Skeletal muscle satellite cell (primary cell): ENCODE measurements at regions not wholly inside any gene's neighbourhood (a gene's known extent, or its start where the extent isn't known, plus 50 kb on each side); places are given as distances from the start of the nearest gene placed in this dataset.

Experiments
- H3K27me3 ChIP-seq: 2 replicates; pipeline ENCODE4 v1.7.0; 2013; ENCODE audit warnings: low read length; ENCODE audit not compliant: control insufficient read depth, insufficient read depth
- H3K36me3 ChIP-seq: 2 replicates; pipeline ENCODE4 v1.7.0; 2013; ENCODE audit warnings: mild to moderate bottlenecking, control low read depth, low read length; ENCODE audit not compliant: insufficient read depth
- H3K4me1 ChIP-seq: 2 replicates; pipeline ENCODE4 v1.7.0; 2013; ENCODE audit warnings: low read length; ENCODE audit not compliant: control insufficient read depth, insufficient read depth
- H3K4me2 ChIP-seq: 2 replicates; pipeline ENCODE4 v1.7.0; 2013; ENCODE audit warnings: mild to moderate bottlenecking, low read length
- H3K4me3 ChIP-seq: 2 replicates; pipeline ENCODE4 v1.7.0; 2013; ENCODE audit warnings: low read length
- H3K9ac ChIP-seq: 2 replicates; pipeline ENCODE4 v1.7.0; 2013; ENCODE audit warnings: mild to moderate bottlenecking, low read depth, low read length, moderate library complexity
- H3K9me3 ChIP-seq: replicated peaks from 2 replicates; pipeline ENCODE4 v1.7.0; 2013; ENCODE audit warnings: mild to moderate bottlenecking, control low read depth, low read length

DNA sequence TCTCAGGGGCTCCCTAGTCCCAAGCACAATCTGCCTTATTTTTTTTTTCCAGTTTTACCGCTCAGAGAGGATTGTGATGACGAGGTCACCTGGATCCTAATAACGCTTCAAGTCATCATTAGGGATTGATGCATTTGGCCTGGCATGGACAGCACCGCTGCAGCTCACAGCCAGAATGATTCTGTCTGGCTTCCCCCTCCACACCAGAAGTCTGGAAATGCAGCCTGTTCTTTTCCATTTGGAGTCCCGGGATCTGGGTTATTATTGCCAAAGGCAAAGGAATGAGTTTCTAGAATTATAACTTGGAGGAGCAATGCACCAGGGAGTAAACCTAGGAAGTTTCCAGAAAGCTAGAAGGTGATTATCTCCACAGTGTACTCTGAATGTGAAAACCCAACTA, 81.1 kb upstream of the TAF1B start:
- H3K9ac ChIP-seq: no peak overlapping the region
- no peak overlapping the region for H3K4me2 ChIP-seq
- peaks cover 58% of the 10 kb centered on the region for H3K27me3 ChIP-seq
- H3K9me3 ChIP-seq: no peaks in the 10 kb centered on the region
- peaks cover 10% of the 10 kb centered on the region for H3K4me1 ChIP-seq
- H3K4me3 ChIP-seq: no peak overlapping the region
- no peaks in the 10 kb centered on the region for H3K36me3 ChIP-seq

DNA sequence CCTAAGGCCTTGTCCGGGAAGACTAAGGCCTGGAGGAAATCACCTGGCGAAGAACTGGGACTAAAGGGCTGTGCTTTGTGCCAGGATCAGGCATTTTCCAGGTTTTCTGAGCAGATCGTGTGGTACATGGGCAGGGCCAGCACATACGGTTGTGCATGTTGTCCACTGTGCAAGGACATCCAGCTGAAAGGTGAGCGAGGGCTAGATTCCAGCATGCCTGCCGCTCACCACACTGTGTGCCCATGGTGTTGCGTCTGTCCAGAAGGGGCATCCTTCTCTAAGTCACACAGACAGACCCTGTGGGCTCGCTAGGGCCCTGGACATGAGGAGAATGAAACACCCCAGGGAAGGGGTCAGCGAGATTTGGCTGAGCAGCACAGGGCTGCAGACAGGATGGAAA, 80.3 kb upstream of the TAF1B start:
- Histone ChIP-seq H3K4me3 (no peak overlapping the region), H3K36me3 (no peaks in the 10 kb centered on the region), H3K4me2 (no peak overlapping the region), H3K4me1 (peaks cover 2% of the 10 kb centered on the region), H3K9me3 (no peaks in the 10 kb centered on the region), H3K9ac (no peak overlapping the region), H3K27me3 (peaks cover 54% of the 10 kb centered on the region)

- no peaks in the 10 kb centered on the region for H3K9me3 ChIP-seq
- no peak overlapping the region for H3K4me3 ChIP-seq
- H3K27me3 ChIP-seq: peaks cover 53% of the 10 kb centered on the region
- no peaks in the 10 kb centered on the region for H3K4me1 ChIP-seq
- H3K36me3 ChIP-seq: no peaks in the 10 kb centered on the region
- no peak overlapping the region for H3K4me2 ChIP-seq
- no peak overlapping the region for H3K9ac ChIP-seq
Observed at GRCh38 chr2:9763356-9764152, 79.7 kb upstream of the TAF1B start.

DNA sequence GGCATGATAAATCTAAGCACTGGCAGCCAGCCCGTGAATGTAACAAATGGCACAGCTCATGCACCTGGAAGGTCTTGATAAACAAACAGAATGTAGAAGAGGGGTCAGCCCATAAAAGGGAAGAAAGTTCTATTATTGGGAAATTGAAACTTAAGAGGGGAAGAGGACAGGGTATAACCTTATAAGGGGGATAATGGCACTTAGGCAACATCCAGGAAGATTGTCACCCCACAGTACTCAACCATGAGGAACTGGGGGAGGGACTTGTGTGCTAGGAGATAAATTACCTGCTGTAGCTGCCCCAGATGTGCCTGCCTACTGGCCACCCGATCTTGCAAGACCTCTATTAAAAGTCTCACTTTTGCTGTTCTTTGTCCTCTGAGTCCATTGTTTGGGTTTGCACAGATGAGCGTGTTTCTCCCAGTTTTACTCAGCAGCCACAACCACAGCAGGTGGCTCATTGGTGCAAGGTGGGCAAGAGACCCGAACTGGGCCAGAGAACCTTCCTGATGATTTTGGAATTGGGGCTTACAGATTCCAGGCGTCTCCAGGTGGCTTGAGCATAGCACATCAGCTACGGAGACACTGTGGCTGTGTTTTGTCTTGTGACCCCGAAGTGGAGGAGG, 79.0 kb upstream of the TAF1B start:
- Histone ChIP-seq H3K27me3 (peaks cover 46% of the 10 kb centered on the region), H3K4me2 (no peak overlapping the region), H3K9me3 (no peaks in the 10 kb centered on the region), H3K9ac (no peak overlapping the region), H3K4me3 (no peak overlapping the region), H3K4me1 (no peaks in the 10 kb centered on the region), H3K36me3 (no peaks in the 10 kb centered on the region)

- no peaks in the 10 kb centered on the region for H3K36me3 ChIP-seq
- no peak overlapping the region for H3K4me3 ChIP-seq
- H3K27me3 ChIP-seq: peaks cover 38% of the 10 kb centered on the region
- no peaks in the 10 kb centered on the region for H3K9me3 ChIP-seq
- H3K9ac ChIP-seq: no peak overlapping the region
- no peak overlapping the region for H3K4me2 ChIP-seq
- H3K4me1 ChIP-seq: peaks cover 15% of the 10 kb centered on the region
Observed at GRCh38 chr2:9765611-9766531, 77.4 kb upstream of the TAF1B start.

DNA sequence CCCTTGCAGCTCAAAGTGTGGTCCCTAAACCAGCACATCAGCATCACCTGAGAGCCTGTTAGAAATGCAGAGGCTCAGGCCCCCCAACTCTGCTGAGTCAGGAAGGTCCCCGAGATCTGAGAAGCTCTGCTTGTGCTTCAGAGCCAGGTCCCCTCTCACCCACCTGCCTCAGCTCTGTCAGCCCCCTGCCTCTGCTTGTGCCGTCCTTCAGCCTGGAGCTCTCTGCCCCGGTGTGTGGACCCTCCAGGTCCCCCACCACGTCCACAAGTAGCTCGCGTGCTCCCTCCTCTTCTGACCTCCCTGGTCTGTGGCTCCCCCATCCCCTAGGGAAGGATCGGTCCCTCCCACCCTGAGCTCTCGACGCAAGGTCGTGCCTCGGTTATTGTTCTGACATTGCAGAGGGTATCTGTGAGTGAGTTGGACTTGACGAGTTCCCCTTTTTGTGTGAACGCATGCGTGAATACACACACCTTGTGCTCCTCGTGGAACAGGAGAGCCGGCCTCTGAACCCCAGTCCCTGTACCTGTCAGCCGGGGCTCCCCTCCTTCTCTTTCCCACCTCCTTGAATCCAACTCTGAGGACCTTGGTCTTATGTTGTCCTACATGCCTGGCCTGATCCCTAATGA, 75.5 kb upstream of the TAF1B start:
- Histone ChIP-seq H3K9ac (no peak overlapping the region), H3K27me3 (peaks cover 35% of the 10 kb centered on the region), H3K9me3 (no peaks in the 10 kb centered on the region), H3K4me2 (no peak overlapping the region), H3K4me1 (peaks cover 27% of the 10 kb centered on the region), H3K4me3 (no peak overlapping the region), H3K36me3 (no peaks in the 10 kb centered on the region)

DNA sequence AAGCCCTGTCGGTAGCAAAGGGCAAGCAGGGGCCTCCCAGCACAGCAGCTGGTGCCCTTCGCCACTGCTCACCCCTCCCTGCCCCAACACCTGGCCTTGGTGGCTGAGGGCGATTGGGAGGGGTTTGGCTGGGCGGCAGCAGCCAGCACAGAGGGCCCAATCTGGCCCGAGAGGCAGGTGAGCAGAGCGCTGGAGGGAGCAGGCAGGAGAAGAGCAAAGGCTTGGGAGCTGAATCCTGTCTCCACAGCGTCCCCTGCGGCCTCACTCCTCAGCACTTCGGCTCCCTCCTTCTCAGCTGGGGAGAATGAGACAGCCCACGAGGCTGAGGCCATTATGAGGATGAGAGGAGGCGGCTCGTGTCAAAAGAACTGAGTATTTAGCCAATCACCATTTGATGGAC, 74.9 kb upstream of the TAF1B start:
- H3K27me3 ChIP-seq: peaks cover 38% of the 10 kb centered on the region
- H3K4me1 ChIP-seq: peaks cover 27% of the 10 kb centered on the region
- no peak overlapping the region for H3K4me3 ChIP-seq
- no peak overlapping the region for H3K9ac ChIP-seq
- H3K36me3 ChIP-seq: no peaks in the 10 kb centered on the region
- no peaks in the 10 kb centered on the region for H3K9me3 ChIP-seq
- H3K4me2 ChIP-seq: no peak overlapping the region

DNA sequence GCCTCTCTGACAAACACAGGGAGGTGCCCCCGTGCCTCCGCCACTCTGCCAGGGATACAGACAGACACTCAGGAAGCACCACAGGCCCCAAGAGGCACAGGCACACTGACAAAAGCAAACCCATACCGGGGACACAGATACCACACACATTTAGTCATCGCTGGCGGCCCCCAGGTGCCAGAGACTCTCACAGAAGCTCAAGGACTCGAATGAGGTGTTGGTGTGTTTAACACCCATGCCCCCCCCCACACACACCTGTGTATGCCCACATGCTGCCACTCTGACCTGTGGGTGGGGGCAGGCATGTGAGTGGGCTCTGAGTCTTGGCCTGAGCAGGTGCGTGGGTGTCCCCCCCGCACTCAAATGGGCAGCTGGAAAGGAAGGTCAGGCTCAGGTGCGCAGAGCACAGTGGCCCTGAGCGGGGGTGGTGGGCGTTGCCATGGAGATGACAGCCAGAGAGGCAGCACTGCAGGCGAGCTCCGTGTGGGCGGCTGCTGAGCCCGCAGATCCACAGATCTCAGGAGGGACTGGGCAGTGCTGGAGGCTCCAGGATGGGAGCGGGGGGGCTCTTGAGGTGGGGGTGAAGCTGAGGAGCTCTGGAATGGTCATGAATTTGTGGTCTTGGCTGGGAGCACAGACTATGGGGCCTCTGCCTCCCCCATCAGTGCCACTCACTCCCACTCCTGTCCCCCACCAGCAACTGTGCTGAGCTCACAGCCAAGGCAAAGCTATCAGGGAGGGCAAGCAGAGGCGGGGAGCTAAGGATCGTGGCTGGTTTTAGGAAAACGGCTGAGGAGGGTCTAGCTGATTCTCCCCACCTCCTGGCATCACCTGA, 73.9 kb upstream of the TAF1B start:
- H3K36me3 ChIP-seq: no peaks in the 10 kb centered on the region
- peaks cover 42% of the 10 kb centered on the region for H3K27me3 ChIP-seq
- no peak overlapping the region for H3K9ac ChIP-seq
- H3K9me3 ChIP-seq: no peaks in the 10 kb centered on the region
- no peak overlapping the region for H3K4me3 ChIP-seq
- H3K4me2 ChIP-seq: no peak overlapping the region
- peaks cover 27% of the 10 kb centered on the region for H3K4me1 ChIP-seq

DNA sequence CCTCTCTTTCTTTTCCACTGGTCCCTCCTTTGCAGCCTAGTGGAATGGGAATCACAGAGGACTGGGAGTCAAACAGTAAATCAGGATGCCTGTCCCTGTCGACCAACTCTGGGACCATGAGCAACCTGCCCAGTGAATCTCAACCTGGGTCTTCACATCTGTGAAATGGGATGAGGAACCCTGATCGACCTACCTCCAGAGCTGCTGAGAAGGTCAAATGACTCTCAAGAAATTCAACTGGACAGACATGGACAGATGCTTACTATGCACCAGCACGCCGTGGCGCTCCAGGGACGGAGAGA, 73.3 kb upstream of the TAF1B start:
- H3K27me3 ChIP-seq: peaks cover 36% of the 10 kb centered on the region
- H3K9me3 ChIP-seq: no peaks in the 10 kb centered on the region
- no peaks in the 10 kb centered on the region for H3K36me3 ChIP-seq
- H3K9ac ChIP-seq: no peak overlapping the region
- peak overlapping the region; percentile 30 for H3K4me3 ChIP-seq
- H3K4me2 ChIP-seq: peak overlapping the region; percentile 69
- H3K4me1 ChIP-seq: peaks cover 27% of the 10 kb centered on the region

- Histone ChIP-seq H3K4me3 (peak overlapping the region; percentile 30), H3K36me3 (no peaks in the 10 kb centered on the region), H3K9ac (no peak overlapping the region), H3K4me2 (peak overlapping the region; percentile 69), H3K4me1 (peaks cover 27% of the 10 kb centered on the region), H3K27me3 (peaks cover 34% of the 10 kb centered on the region), H3K9me3 (no peaks in the 10 kb centered on the region)
Observed at GRCh38 chr2:9770308-9771100, 72.8 kb upstream of the TAF1B start.
